ENCODE measurements at regions not wholly inside any gene's neighbourhood (a gene's known extent, or its start where the extent isn't known, plus 50 kb on each side); places are given as distances from the start of the nearest gene placed in this dataset.

- Histone ChIP-seq H3K36me3 (ENCODE audit: control insufficient read depth in 2 of 2, insufficient read depth in 2 of 2, low read length in 1 of 2) (no peaks in the 10 kb centered on the region), H3K9me3 (replicated peaks; ENCODE audit: control insufficient read depth, insufficient read depth, low read length) (no peaks in the 10 kb centered on the region), H2AFZ (ENCODE audit: control insufficient read depth, low read depth, low read length) (no peak overlapping the region), H3K4me3 (no peak overlapping the region), H3K4me1 (ENCODE audit: control insufficient read depth, insufficient read depth, low read length) (no peaks in the 10 kb centered on the region), H3K27ac (ENCODE audit: control insufficient read depth, insufficient read depth) (no peak overlapping the region), H3K27me3 (replicated peaks in 1 of 2; ENCODE audit: control insufficient read depth in 2 of 2, insufficient read depth in 2 of 2, low read length in 1 of 2) (no peaks in the 10 kb centered on the region), H3K9ac (ENCODE audit: control insufficient read depth, insufficient read depth, low read length) (no peak overlapping the region), H3K4me2 (ENCODE audit: control insufficient read depth, insufficient read depth) (no peak overlapping the region), H3K79me2 (ENCODE audit: control insufficient read depth, insufficient read depth, low read length) (no peaks in the 10 kb centered on the region), H4K20me1 (ENCODE audit: control insufficient read depth, insufficient read depth) (no peaks in the 10 kb centered on the region)
- no peak for FAIRE-seq
- in situ Hi-C loops (cut with MboI): no loop called here
- 100% methylated on average over 1 of the region's 1 CpG for WGBS (ENCODE audit: insufficient coverage, insufficient replicate concordance, low lambda C conversion rate, missing lambda C conversion rate)
- RAD21 ChIA-PET (ENCODE audit: unreplicated experiment): no interaction called here
- POLR2A ChIA-PET: no interaction called here
- ATAC-seq: no peak
- no peak for DNase-seq (ENCODE audit: low read depth, low spot score)
- CTCF ChIA-PET: no interaction called here
- intact Hi-C loops (cut with micrococcal nuclease; ENCODE audit: unreplicated experiment): no loop called here
- BruUV-seq (replicated peaks): no TSS peak
- TF ChIP-seq RAD21 (IDR thresholded peaks at IDR 0.05; ENCODE audit: insufficient read depth, low read depth, low read length) (no peak), CREB1 (IDR thresholded peaks at IDR 0.05; ENCODE audit: low read depth) (no peak), TARDBP (IDR thresholded peaks at IDR 0.05; ENCODE audit: borderline replicate concordance) (no peak), USF1 (IDR thresholded peaks at IDR 0.05; ENCODE audit: borderline replicate concordance, extremely low read length, insufficient read depth, low read depth, low read length) (no peak), PAX8 (IDR thresholded peaks at IDR 0.05) (no peak), MXI1 (IDR thresholded peaks at IDR 0.05; ENCODE audit: low read depth, low read length) (no peak), KDM1A (IDR thresholded peaks at IDR 0.05; ENCODE audit: borderline replicate concordance) (no peak), TAF1 (IDR thresholded peaks at IDR 0.05; ENCODE audit: borderline replicate concordance, low read depth, low read length) (no peak), HDGF (IDR thresholded peaks at IDR 0.05) (no peak)
- SMC1A ChIA-PET (ENCODE audit: uncharacterized antibody, unreplicated experiment): interaction anchor here (1.0 kb wide), 1 partner anchor 28 kb away, joined by 3 read pairs; no protein-coding TSS in a partner anchor
These were observed 86.0 kb downstream of the C11orf87 start for GRCh38 chr11:109507836-109508561.
